ENCODE measurements at regions not wholly inside any gene's neighbourhood (a gene's known extent, or its start where the extent isn't known, plus 50 kb on each side); places are given as distances from the start of the nearest gene placed in this dataset.

DNA sequence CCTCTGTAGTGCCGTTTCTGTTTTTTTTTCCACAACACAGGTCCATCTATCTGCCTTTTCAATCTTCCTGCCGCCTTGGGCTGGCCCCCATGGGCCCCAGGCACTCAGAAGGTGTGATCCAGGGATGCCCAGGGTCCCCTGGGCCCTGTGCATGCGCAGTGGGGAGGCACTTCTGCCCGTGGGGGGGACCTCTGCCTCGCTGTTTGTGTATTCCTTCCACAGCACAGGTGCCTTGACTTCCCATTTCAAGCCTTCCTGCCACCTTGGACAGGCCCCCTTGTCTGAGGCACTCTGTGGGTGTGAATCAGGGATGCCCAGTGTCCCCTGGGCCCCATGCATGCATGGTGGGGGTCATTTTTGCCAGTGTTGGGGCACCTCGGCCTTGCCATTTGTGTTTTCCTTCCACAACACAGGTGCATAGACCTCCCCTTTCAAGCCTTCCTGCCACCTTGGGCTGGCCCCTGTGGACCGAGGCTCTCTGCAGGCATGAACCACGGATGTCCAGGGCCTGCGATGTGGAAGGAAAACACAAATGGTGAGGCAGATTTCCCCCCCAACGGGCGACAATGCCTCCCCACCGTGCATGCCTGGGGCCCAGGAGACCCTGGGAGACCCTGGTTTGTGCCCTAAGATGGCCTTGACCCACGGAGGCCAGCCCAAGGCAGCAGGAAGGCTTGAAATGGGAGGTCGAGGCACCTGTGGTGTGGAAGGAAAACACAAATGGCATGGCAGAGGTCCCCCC, 366.5 kb downstream of the ALG10 start:
- peaks cover 6% of the 10 kb centered on the region for H3K27me3 Mint-ChIP-seq
- no peaks in the 10 kb centered on the region for H3K4me1 Mint-ChIP-seq (ENCODE audit: low read depth)

DNA sequence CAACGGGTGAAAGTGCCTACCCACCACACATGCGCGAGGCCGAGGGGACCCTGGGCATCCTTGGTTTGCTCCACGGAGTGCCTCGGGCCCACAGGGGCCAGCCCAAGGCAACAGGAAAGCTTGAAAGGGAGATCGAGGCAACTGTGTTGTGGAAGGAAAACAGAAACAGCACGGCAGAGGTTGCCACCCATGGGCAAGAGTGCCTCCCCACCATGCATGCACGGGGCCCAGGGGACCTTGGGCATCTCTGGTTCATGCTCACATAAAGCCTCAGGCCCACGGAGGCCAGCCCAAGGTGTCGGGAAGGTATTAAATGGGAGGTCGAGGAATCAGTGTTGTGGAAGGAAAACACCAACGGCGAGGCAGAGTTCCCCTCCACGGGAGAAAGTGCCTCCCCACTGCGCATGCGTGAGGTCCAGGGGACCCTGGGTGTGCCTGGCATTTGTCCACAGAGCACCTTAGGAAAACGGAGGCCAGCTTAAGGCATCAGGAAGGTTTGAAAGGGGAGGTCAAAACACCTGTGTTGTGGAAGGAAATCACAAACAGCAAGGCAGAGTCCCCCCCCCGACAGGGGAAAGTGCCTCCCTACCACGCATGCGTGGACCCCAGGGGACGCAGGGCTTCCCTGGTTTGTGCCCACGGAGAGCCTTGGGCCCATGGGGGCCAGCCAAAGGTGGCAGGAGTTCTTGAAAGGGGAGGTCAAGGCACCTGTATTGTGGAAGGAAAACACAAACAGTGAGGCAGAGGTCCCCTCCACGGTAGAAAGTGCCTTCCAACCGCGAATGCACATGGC, 367.3 kb downstream of the ALG10 start:
- Mint-ChIP-seq H3K36me3 (no peaks in the 10 kb centered on the region), H3K4me3 (no peak overlapping the region), H3K4me1 (ENCODE audit: low read depth) (no peaks in the 10 kb centered on the region), H3K9me3 (ENCODE audit: low read depth) (no peaks in the 10 kb centered on the region), H3K27ac (no peak overlapping the region), H3K27me3 (peaks cover 6% of the 10 kb centered on the region)

More for the DNA sequence above, 366.5 kb downstream of the ALG10 start:
- H3K9me3 Mint-ChIP-seq (ENCODE audit: low read depth), result no peaks in the 10 kb centered on the region
- no peak overlapping the region for H3K27ac Mint-ChIP-seq
- H3K4me3 Mint-ChIP-seq, result no peak overlapping the region
- no peaks in the 10 kb centered on the region for H3K36me3 Mint-ChIP-seq

DNA sequence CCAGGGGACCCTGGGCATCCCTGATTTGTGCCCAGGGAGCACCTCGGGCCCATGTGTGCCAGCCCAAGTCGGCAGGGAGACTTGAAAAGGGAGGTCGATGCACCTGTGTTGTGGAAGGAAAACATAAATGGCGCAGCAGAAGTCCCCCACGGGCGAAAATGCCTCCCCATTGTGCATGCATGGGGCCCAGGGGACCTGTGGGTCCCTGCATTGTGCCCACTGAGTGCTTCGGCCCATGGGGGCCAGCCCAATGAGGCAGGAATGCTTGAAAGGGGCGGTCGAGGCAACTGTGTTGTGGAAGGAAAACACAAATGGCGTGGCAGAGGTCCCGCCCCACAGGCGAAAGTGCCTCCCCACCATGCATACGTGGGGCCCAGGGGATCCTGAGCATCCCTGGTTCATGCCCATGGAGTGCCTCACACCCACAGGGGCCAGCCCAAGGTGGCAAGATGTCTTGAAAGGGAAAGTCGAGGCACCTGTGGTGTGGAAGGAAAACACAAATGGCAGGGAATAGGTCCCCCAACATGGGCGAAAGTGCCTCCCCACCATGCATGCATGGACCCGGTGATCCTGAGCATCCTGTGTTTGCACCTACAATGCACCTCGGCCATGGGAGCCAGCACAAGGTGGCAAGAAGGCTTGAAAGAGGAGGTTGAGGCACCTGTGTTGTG, 368.0 kb downstream of the ALG10 start:
- Mint-ChIP-seq H3K4me3 (no peak overlapping the region), H3K36me3 (no peaks in the 10 kb centered on the region), H3K27me3 (peaks cover 6% of the 10 kb centered on the region), H3K9me3 (ENCODE audit: low read depth) (no peaks in the 10 kb centered on the region), H3K4me1 (ENCODE audit: low read depth) (no peaks in the 10 kb centered on the region), H3K27ac (no peak overlapping the region)

DNA sequence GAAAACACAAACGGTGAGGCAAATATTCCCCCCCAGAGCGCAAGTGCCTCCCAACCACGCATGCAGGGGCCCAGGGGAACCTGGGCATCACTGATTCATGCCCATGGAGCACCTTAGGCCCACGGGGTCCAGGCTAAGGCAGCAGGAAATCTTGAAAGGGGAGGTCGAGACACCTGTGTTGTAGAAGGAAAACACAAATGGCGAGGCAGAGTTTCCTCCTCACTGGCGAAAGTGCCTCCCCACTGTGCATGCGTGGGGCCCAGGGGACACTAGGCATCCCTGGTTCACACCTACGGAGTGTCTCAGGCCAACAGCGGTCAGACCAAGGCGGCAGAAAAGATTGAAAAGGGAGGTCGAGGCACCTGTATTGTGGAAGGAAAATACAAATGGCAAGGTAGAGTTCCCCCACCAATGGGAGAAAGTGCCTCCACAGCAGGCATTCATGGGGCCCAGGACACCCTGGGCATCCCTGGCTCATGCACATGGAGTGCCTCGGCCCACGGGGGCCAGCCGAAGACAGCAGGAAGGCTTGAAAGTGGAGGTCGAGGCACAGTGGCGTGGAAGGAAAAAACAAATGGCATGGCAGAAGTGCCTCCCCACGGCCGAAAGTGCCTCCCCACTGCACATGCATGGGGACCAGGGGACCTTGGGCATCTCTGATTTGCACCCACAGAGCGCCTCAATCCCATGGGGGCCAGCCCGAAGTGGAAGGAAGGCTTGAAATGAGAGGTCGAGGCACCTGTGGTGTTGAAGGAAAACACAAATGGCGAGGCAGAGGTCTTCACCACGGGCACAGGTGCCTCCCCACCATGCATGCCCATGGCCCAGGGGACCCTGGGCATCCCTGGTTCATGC, 368.8 kb downstream of the ALG10 start:
- Mint-ChIP-seq H3K27ac (no peak overlapping the region), H3K4me1 (ENCODE audit: low read depth) (no peaks in the 10 kb centered on the region), H3K27me3 (peaks cover 6% of the 10 kb centered on the region), H3K4me3 (no peak overlapping the region), H3K9me3 (ENCODE audit: low read depth) (no peaks in the 10 kb centered on the region), H3K36me3 (no peaks in the 10 kb centered on the region)

DNA sequence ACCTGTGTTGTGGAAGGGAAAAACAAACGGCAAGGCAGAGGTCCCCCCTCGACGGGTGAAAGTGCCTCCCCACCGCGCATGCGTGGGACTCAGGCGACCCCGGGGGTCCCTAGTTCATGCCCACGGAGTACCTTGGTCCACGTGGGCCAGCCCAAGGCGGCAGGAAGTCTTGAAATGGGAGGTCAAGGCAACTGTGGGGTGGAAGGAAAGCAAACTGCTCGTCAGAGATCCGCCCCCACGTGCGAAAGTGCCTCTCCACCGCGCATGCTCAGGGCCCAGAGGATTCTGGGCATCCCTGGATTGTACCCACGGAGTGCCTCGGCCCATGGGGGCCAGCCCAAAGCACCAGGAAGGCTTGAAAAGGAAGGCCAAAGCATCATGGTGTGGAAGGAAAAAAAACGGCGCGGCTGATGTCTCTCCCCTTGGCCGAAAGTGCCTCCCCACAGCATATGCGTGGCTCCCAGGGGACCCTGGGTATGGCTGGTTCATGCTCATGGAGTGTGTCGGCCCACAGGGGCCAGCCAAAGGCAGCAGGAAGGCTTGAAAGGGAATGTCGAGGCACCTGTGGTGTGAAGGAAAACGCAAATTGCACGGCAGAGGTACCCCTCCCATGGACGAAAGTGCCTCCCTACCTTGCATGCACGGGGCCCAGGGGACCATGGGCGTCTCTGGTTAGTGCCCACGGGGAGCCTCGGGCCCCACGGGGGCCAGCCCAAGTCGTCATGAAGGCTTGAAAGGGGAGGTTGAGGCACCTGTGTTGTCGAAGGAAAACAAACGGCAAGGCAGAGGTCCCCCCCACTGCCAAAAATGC, 369.7 kb downstream of the ALG10 start:
- Mint-ChIP-seq H3K9me3 (ENCODE audit: low read depth) (no peaks in the 10 kb centered on the region), H3K4me1 (ENCODE audit: low read depth) (no peaks in the 10 kb centered on the region), H3K36me3 (no peaks in the 10 kb centered on the region), H3K4me3 (no peak overlapping the region), H3K27ac (no peak overlapping the region), H3K27me3 (peaks cover 6% of the 10 kb centered on the region)

DNA sequence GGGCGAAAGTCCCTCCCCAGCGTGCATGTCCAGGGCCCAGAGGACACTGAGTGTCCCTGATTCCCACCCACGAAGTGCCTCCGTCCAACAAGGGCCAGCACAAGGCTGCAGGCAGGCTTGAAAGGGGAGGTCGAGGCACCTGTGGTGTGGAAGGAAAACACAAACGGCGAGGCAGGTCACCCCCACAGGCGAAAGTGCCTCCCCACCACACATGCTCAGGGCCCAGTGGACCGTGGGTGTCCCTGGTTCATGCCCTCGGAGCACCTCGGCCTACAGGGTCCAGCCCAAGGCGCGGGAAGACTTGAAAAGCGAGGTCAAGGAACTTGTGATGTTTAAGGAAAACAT, 370.4 kb downstream of the ALG10 start:
- peaks cover 6% of the 10 kb centered on the region for H3K27me3 Mint-ChIP-seq
- H3K4me3 Mint-ChIP-seq, result no peak overlapping the region
- no peaks in the 10 kb centered on the region for H3K4me1 Mint-ChIP-seq (ENCODE audit: low read depth)
- no peaks in the 10 kb centered on the region for H3K36me3 Mint-ChIP-seq
- H3K9me3 Mint-ChIP-seq (ENCODE audit: low read depth), result no peaks in the 10 kb centered on the region
- no peak overlapping the region for H3K27ac Mint-ChIP-seq

DNA sequence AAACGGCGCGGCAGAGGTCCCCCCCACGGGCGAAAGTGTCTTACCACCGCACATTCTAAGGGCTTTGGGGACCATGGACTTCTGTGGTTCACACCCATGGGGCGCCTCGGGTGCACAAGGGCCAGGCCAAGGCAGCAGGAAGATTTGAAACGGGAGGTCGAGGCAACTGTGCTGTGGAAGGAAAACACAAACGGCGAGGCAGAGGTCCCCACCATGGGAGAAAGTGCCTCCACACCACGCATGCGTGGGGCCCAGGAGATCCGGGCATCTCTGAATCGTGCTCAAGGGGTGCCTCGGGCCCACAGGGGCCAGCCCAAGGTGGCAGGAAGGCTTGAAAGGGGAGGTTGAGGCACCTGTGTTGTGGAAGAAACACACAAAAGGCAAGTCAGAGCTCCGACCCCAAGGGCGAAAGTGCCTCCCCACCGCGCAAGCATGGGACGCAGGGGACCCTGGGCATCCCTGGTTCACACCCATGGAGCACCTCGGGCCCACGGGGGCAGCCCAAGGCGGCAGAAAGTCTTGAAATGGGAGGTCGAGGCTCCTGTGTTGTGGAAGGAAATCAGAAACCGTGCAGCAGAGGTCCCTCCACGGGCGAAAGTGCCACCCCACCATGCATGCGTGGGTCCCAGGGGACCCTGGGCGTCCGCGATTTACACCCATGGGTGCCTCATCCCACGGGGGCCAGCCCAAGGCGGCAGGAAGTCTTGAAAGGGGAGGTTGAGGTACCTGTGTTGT, 371.0 kb downstream of the ALG10 start:
- no peak overlapping the region for H3K4me3 Mint-ChIP-seq
- H3K9me3 Mint-ChIP-seq (ENCODE audit: low read depth), result no peaks in the 10 kb centered on the region
- no peaks in the 10 kb centered on the region for H3K36me3 Mint-ChIP-seq
- no peak overlapping the region for H3K27ac Mint-ChIP-seq
- peaks cover 6% of the 10 kb centered on the region for H3K27me3 Mint-ChIP-seq
- no peaks in the 10 kb centered on the region for H3K4me1 Mint-ChIP-seq (ENCODE audit: low read depth)

DNA sequence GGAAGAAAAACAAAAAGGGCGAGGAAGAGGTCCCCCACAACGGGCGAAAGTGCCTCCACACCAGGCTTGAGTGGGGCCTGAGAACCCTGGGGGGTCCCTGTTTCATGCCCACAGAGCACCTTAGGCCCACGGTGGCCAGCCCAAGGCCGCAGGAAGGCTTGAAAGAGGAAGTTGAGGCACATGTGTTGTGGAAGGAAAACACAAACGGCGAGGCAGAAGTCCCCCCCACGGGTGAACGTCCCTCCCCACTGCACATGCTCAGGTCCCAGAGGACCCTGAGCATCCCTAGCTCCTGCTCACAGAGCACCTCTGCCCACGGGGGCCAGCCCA, 371.5 kb downstream of the ALG10 start:
- Mint-ChIP-seq H3K36me3 (no peaks in the 10 kb centered on the region), H3K27ac (no peak overlapping the region), H3K9me3 (ENCODE audit: low read depth) (no peaks in the 10 kb centered on the region), H3K4me3 (no peak overlapping the region), H3K4me1 (ENCODE audit: low read depth) (no peaks in the 10 kb centered on the region), H3K27me3 (peaks cover 6% of the 10 kb centered on the region)

DNA sequence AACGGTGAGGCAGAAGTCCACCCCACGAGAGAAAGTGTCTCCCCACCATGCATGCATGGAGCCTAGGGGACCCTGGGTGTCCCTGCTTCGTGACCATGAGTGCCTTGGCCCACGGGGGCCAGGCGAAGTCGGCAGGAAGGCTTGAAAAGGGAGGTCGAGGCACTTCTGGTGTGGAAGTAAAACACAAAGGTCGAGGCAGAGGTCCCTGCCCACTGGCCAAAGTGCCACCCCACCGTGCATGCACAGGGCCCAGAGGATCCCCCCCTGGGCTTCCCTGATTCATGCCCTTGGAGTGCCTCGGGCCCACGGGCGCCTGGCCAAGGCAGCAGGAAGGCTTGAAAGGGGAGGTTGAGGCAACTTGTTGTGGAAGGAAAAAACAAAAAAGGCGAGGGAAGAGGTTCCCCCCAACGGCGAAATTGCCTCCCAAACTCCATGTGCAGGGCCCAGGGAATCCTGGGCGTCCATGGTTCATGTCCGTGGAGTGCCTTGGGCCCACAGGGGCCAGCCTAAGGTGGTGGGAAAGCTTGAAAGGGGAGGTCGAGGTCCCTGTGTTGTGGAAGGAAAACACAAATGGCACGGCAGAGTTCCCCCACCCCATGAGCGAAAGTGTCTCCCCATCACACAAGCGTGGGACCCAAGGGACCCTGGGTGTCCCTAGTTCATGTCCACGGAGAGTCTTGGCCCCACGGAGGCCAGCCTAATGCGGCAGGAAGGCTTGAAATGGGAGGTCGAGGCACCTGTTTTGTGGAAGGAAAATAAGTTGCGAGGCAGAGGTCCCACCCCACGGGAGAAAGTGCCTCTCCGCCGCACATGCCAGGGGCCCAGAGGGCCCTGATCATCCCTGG, 372.1 kb downstream of the ALG10 start:
- Mint-ChIP-seq H3K4me1 (ENCODE audit: low read depth) (no peaks in the 10 kb centered on the region), H3K36me3 (no peaks in the 10 kb centered on the region), H3K4me3 (no peak overlapping the region), H3K27me3 (peaks cover 2% of the 10 kb centered on the region), H3K9me3 (ENCODE audit: low read depth) (no peaks in the 10 kb centered on the region), H3K27ac (no peak overlapping the region)

DNA sequence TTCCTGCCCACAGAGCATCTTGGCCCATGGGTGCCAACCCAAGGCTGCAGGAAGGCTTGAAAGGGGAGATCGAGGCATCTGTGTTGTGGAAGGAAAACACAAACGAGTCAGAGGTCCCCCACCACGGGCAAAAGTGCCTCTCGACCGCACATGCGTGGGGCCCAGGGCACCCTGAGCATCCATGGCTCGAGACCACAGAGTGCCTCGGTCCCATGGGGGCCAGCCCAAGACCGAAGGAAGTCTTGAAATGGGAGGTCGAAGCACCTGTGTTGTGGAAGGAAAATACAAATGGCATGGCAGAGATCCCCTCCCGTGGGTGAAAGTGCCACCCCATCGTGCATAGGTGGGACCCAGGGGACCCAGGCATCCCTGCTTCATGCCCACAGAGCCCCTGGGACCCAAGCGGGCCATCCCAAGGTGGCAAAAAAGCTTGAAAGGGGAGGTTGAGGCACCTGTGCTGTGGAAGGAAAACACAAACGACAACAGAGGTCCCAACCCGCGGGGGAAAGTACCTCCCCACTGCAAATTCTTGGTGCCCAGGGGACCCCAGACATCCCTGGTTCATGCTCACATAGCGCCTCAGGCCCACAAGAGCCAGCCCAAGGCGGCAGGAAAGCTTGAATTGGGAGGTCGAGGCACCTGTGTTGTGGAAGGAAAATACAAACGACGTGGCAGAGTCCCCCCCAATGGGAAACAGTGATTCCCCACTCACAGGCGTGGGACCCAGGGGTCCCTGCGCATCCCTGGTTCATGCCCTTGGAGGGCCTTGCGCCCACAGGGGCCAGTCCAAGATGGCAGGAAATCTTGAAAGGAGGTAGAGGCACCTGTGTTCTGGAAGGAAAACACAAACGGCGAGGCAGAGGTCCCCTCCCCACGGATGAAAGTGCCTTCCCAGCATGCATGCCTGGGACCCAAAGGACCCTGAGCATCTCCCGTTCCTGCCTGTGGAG, 373.0 kb downstream of the ALG10 start:
- Mint-ChIP-seq H3K27me3 (no peaks in the 10 kb centered on the region), H3K4me3 (no peak overlapping the region), H3K4me1 (ENCODE audit: low read depth) (no peaks in the 10 kb centered on the region), H3K27ac (no peak overlapping the region), H3K36me3 (no peaks in the 10 kb centered on the region), H3K9me3 (ENCODE audit: low read depth) (no peaks in the 10 kb centered on the region)

DNA sequence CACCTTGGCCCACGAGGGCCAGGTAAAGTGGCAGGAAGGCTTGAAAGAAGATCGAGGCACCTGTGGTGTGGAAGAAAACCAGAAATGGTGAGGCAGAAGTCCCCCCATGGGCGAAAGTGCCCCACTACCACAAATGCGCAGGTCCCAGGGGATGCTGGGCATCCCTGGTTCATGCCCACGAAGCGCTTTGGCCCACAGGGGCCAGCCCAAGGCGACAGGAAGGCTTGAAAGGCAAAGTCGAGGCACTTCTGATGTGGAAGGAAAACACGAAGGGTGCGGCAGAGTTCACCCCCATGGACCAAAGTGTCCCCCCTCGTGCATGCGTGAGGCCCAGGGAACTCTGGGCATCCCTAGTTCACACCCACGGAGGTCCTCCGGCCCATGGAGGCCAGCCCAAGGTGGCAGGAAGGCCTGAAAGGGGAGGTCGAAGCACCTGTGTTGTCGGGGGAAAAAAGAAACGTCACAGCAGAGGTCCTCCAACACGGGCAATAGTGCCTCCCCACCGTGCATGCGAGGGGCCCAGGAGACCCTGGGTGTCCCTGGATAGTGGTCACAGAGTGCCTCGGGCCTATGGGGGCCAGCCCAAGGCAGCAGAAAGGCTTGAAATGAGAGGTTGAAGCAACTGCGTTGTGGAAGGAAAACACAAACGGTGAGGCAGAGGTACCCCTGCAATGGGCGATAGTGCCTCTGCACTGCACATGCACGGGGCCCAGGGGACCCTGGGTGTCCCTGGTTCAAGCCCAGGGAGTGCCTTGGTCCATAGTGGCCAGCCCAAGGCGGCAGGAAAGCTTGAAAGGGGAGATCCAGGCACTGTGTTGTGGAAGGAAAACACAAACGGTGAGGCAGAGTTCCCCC, 373.9 kb downstream of the ALG10 start:
- Mint-ChIP-seq H3K36me3 (no peaks in the 10 kb centered on the region), H3K4me3 (no peak overlapping the region), H3K27ac (no peak overlapping the region), H3K9me3 (ENCODE audit: low read depth) (no peaks in the 10 kb centered on the region), H3K27me3 (no peaks in the 10 kb centered on the region), H3K4me1 (ENCODE audit: low read depth) (no peaks in the 10 kb centered on the region)
